Left ventricle myocardium inferior (tissue), 1 donor: ENCODE measurements at regions not wholly inside any gene's neighbourhood (a gene's known extent, or its start where the extent isn't known, plus 50 kb on each side); places are given as distances from the start of the nearest gene placed in this dataset.

Source experiments
- DNase-seq: peaks from one replicate; pipeline ENCODE4 v3.0.0-alpha.2; 2020
- H3K27ac ChIP-seq: fragments of 200-600 bp; replicated peaks from 2 replicates; pipeline ENCODE4 v1.8.0; 2021
- H3K27me3 ChIP-seq: fragments of 200-600 bp; 2 replicates; pipeline ENCODE4 v1.8.0; 2021; ENCODE audit warnings: low read depth
- H3K36me3 ChIP-seq: fragments of 200-600 bp; 2 replicates; pipeline ENCODE4 v1.8.0; 2021
- H3K4me1 ChIP-seq: fragments of 200-600 bp; 2 replicates; pipeline ENCODE4 v1.8.0; 2021
- H3K4me3 ChIP-seq: fragments of 200-600 bp; 2 replicates; pipeline ENCODE4 v1.8.0; 2021; ENCODE audit warnings: mild to moderate bottlenecking, moderate library complexity
- H3K9me3 ChIP-seq: fragments of 200-600 bp; replicated peaks from 2 replicates; pipeline ENCODE4 v1.8.0; 2021
- intact Hi-C: fragments of 100-400 bp; cut with micrococcal nuclease; formaldehyde crosslinking; loops from one replicate; pipeline ENCODE4 v1.11.0; 2022
- TF ChIP-seq, protein P1 (sequence below): fragments of 200-600 bp; IDR thresholded peaks from 2 replicates; pipeline ENCODE4 v1.8.0; 2021; ENCODE audit warnings: antibody characterized with exemption, mild to moderate bottlenecking, borderline replicate concordance
- donor health status: DM: no; HTN: yes; CAD: no; lungs with severe emphysema.

DNA sequence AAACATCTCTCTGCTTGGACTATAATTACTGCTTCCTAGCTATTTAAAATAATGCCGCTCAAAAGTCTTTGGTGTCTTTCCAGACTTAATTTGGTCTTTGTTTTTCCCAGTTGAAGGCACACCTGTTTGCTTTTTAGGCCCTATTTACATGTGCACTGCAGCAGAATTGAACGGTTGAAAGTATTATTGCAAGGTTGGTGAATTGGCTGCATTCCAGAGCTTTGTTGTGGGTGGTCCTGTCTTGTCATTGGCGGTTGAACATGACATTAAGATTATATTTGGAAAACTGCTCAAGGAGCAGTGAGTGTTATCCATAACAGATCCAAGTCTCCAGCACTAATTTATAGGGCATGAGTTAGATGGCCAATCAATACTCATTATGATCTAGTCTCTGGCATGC lies 656.3 kb downstream of the PTPRC start:
- Histone ChIP-seq H3K9me3 (no peaks in the 10 kb centered on the region), H3K27me3 (no peaks in the 10 kb centered on the region), H3K4me1 (no peaks in the 10 kb centered on the region), H3K36me3 (no peaks in the 10 kb centered on the region), H3K27ac (no peak overlapping the region), H3K4me3 (no peak overlapping the region)
- TF ChIP-seq, protein P1, sequence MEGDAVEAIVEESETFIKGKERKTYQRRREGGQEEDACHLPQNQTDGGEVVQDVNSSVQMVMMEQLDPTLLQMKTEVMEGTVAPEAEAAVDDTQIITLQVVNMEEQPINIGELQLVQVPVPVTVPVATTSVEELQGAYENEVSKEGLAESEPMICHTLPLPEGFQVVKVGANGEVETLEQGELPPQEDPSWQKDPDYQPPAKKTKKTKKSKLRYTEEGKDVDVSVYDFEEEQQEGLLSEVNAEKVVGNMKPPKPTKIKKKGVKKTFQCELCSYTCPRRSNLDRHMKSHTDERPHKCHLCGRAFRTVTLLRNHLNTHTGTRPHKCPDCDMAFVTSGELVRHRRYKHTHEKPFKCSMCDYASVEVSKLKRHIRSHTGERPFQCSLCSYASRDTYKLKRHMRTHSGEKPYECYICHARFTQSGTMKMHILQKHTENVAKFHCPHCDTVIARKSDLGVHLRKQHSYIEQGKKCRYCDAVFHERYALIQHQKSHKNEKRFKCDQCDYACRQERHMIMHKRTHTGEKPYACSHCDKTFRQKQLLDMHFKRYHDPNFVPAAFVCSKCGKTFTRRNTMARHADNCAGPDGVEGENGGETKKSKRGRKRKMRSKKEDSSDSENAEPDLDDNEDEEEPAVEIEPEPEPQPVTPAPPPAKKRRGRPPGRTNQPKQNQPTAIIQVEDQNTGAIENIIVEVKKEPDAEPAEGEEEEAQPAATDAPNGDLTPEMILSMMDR = no peak
- DNase-seq = no peak
- intact Hi-C loops = no loop called here

DNA sequence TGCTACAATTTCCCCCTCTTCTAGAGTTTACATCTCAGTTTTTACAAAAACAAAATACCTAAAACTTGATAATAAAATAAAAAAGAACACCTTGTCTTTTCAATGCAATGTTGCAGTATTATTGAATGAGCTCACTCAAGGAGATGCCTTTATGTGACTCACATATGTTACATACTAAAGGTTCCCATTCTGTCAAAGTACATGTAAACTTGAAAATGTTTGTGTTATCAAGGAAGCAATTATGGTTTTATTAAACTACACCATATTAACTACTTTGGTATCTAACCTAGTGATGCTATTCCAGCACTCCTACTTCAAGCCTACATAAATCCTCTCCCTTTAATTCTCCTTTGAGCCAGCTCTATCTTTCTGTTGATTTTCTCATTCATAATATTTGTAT lies 658.3 kb downstream of the PTPRC start:
- no peak for DNase-seq
- Histone ChIP-seq H3K4me3 (no peak overlapping the region), H3K9me3 (no peaks in the 10 kb centered on the region), H3K36me3 (no peaks in the 10 kb centered on the region), H3K4me1 (no peaks in the 10 kb centered on the region), H3K27ac (no peak overlapping the region), H3K27me3 (no peaks in the 10 kb centered on the region)
- intact Hi-C loops = no loop called here
- TF ChIP-seq, protein P1 = no peak

DNA sequence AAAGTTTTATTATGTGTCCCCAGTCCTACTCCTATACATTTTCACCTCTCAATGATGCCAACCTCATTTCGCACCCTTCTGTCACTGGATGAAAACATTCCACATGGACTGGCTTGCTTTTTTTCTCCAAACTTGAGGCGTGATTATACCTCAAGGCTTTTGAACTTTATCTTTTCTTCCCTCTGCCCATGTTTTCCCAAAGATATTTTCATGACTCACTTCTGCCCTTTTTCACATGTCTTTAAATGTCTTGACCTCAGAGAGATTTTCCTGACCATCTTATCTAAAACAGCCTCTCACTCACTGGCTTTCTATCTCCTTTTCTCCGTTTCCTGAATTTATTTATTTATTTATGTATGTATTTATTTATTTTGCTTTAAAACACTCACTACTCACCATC lies 659.0 kb downstream of the PTPRC start:
- H3K27ac ChIP-seq = no peak overlapping the region
- no peaks in the 10 kb centered on the region for H3K36me3 ChIP-seq
- H3K4me1 ChIP-seq = no peaks in the 10 kb centered on the region
- H3K4me3 ChIP-seq = no peak overlapping the region
- intact Hi-C loops = no loop called here
- no peaks in the 10 kb centered on the region for H3K27me3 ChIP-seq
- no peak for DNase-seq
- H3K9me3 ChIP-seq = no peaks in the 10 kb centered on the region
- TF ChIP-seq, protein P1 = no peak

DNA sequence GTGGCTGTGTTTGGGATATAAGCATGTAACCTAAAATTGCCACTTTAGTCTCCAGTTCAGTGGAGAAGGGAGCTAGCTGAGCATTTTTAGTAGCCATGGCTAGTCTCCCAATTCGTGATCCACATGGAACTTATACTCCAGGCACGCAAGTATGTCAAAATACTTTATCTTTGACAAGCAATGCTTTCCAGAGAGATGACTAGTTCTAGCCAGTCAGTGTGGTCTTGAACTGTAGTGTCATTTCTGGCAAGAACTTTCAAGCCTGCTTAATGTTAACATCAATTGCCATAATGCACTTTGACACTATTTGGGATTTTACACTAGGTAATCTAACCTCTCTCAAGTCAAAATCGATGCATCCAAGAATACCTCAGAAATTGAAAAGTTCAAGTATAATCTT lies 660.0 kb downstream of the PTPRC start:
- no peaks in the 10 kb centered on the region for H3K27me3 ChIP-seq
- no peak for DNase-seq
- intact Hi-C loops = no loop called here
- H3K9me3 ChIP-seq = no peaks in the 10 kb centered on the region
- H3K4me1 ChIP-seq = no peaks in the 10 kb centered on the region
- TF ChIP-seq, protein P1 = no peak
- H3K4me3 ChIP-seq = no peak overlapping the region
- no peaks in the 10 kb centered on the region for H3K36me3 ChIP-seq
- no peak overlapping the region for H3K27ac ChIP-seq

DNA sequence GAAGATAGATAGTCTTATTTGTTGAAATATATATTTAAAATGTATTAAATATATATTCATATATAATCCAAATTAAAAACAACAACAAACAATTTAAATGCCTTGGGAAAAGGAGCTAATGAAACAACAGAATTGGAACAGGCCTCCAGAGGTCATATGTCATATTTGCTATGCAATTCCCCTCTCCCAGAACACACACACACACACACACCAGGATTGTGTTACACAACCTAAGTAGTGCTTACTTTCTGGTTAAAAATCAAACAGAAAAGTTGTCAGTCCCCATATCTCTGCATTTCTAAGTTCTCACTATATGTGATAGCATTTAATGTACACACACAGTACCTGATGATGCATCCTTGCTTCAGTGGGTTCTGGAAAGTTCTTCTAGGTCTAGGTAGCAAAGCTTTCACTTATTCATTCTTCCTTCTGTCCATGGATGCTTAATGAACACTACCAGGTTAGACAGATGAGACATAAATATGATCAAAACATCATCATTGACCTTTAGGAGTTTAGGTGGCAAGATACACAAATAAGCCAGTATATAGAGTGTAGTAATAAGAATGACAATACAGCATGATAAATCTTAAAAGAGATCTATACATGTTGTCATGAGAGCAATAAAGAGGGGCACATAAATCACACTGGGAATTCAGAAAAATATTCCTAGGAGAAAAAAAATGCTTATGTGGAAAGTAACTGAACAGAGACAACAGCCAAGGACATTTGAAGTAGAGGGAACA lies 662.8 kb downstream of the PTPRC start:
- DNase-seq = no peak
- H3K4me3 ChIP-seq = no peak overlapping the region
- TF ChIP-seq, protein P1 = no peak

DNA sequence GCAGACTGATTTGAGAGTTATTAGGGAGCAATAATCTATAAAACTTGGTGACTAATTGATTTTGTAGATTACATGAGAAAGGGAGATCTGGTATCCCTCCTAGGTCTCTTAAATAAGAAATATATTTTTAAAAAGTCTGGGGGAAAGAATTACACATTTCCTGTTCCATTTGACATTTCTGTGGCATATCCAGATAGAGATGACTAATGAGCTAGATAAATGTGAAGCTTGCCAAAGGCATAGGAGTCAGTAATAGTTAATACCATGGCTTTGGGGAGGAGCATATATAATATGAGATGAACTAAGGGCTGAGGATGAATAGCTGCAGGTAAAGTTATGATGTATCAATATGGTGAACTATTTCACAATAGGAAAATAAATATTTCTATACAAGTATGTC lies 663.7 kb downstream of the PTPRC start:
- Histone ChIP-seq H3K4me1 (no peaks in the 10 kb centered on the region), H3K27ac (no peak overlapping the region), H3K4me3 (no peak overlapping the region), H3K9me3 (no peaks in the 10 kb centered on the region), H3K36me3 (no peaks in the 10 kb centered on the region), H3K27me3 (no peaks in the 10 kb centered on the region)
- no peak for DNase-seq
- intact Hi-C loops = no loop called here
- TF ChIP-seq, protein P1 = no peak

More for the DNA sequence above, 662.8 kb downstream of the PTPRC start:
- Histone ChIP-seq H3K27ac (no peak overlapping the region), H3K9me3 (no peaks in the 10 kb centered on the region), H3K36me3 (no peaks in the 10 kb centered on the region), H3K4me1 (no peaks in the 10 kb centered on the region), H3K27me3 (no peaks in the 10 kb centered on the region)
- intact Hi-C loops = no loop called here
